HG03460 (cell line): ENCODE measurements at regions not wholly inside any gene's neighbourhood (a gene's known extent, or its start where the extent isn't known, plus 50 kb on each side); places are given as distances from the start of the nearest gene placed in this dataset.
"Not testable (repeated sequence)": the region's sequence is repeated elsewhere in the genome, so short reads cannot be mapped to it uniquely, and the experiment has no call there.

ENCODE experiments used
- ATAC-seq: cut with Tn5 transposase; IDR thresholded peaks from one replicate; pipeline ENCODE4 v1.9.1; 2021; ENCODE audit not compliant: unreplicated experiment

DNA sequence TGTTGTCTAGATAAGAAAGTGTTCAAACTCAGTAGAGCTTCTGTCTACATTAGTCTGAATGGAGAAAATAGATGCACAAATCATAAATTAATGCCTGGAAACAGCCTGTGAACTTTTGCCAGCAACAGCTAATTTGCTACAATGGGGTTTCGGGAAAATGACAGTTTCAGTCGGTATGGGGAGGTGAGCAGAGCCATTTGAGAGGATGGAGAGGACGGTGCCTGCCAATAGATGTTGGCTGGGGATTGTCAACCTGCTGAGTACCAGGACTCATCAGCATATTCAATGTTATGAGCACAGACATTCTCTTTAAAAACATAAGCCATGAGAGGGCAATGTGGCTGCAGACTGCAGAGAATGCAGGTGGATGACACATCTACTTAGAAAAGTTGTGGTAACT lies 230.3 kb upstream of the PCDH18 start:
- ATAC-seq: no peak

DNA sequence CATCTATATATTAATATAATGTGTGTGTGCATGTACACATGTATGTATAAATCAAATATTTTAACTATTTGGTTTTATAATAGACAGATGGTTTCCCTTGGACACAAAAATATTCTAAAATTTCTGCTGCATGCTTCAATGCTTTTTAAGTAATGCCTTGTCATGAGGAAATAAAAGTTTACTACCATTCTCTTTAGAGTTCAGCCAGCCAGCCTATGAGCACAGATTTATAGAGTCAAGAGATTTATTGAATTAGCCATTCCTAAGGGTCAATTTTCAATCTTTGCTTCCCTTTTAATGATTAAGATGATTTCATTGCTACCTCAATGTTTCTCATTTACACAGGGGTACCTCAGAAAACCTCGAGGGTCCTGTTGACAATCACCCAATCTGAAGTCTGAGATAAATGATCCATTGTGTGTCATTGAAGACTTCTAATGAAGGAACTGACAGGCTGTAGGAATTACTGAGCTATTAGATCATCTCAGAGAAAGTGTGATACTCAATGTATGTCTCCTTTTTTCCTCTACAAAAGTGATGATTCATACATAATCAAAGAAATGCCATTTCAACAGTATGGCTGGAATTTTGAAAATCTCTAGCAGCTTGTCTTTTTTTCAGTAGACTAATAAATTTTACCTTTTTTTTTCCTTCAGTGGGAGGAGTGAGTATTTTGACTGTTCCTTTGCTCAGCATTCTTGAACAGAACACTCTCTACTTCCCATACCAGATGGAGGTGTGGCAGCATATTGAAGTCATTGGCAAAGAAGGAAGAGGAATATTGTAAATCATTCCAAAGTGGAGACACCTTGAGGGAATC lies 222.6 kb upstream of the PCDH18 start:
- ATAC-seq: no peak

DNA sequence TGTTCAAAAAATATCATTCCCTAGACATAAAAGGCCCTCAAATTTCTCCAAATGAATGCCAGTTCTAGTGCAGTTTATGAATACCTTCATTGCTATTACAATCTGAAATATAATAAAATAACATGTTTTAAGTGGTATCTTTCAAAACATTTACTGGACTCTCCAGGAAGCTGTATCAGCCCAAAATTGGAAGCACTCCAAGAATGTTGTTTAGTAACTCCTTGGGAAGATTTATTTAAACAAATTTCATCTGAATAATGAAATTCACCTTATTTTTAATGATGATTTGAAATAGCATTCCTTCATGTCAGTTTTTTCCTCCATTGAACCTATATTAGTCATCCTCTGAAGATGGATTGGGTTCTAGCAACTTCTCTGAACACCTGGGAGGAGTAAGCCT lies 217.2 kb upstream of the PCDH18 start:
- no peak for ATAC-seq

DNA sequence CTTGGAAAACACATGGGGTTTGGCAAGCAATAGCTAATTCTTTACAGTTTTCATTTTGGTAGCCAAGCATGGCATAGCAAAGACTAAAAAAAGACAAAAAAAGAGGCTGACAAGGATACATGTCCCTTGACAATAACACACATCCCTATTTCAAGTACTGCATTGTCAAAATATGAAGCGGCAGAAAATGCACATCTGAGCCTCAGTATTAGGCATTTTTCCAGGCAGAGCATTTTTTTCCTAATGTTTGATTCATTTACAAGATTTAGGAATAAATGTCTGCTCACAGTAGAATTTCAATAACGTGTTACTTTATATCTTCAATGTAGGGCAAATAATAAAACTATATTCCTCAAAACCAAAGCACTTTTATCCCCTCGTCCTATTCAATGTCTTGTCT lies 216.3 kb upstream of the PCDH18 start:
- ATAC-seq: no peak

DNA sequence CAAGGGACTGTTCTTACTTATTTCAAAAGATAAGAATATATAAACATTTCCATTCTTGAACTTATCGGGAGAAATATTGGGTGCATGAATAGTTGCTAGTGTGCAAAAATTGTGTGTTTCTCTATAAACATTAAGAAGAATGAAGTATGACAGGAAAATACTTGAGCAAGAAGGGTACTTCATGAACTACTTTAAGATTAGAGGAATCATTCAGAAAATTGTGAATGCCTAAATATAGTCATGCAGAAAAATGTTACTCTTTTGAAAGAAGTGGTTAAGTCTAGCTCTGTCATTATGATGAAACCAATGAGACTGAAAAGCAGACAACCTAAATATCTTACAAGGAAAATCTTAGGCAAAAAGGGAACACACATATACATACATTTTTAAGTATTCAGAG lies 207.8 kb upstream of the PCDH18 start:
- no peak for ATAC-seq

DNA sequence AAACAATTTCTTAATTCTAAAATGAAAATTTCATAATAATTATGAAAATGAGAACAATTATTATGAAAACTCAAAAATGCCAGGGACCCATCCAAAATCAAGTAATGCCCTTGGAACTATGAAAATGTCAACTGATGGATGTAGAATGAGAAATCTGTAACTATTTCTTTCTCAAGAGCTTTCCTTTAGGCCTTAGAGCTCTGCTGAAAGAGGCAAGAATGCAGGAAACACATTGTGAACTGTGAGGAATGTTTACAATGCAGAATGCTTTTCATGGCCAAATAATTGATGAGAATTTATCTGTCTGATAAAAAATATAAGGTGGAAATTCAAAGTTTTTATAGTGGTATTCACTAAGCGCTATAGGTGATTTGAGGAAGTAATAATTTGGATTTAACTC lies 207.1 kb upstream of the PCDH18 start:
- ATAC-seq: no peak

DNA sequence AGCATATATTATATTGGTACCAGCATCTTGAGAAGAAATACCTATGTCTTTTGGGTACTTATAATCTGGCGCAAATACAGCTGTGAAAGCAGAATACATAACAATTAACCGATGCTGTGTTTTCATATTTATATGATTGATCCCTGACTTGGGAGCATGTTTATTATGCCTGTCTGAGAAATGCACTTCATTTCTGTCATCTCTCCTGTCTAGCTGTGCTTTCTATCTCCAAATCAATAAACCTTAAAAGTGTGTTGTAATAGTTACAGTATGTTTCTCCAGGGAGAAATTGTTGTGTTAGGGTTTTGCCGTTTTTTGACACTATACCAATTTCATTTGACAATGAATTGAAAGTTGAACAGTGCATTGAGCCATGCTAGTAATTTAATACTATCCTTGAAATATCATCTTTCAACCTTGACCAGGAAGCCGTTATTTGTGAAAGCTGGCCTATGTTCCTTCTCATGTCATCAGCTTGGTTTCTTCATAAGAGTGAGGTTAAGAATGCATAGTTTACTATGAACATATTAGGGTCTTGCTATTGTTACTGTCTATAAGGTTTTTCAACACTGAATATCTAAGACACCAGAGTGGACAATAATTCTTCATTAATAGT lies 206.2 kb upstream of the PCDH18 start:
- no peak for ATAC-seq

DNA sequence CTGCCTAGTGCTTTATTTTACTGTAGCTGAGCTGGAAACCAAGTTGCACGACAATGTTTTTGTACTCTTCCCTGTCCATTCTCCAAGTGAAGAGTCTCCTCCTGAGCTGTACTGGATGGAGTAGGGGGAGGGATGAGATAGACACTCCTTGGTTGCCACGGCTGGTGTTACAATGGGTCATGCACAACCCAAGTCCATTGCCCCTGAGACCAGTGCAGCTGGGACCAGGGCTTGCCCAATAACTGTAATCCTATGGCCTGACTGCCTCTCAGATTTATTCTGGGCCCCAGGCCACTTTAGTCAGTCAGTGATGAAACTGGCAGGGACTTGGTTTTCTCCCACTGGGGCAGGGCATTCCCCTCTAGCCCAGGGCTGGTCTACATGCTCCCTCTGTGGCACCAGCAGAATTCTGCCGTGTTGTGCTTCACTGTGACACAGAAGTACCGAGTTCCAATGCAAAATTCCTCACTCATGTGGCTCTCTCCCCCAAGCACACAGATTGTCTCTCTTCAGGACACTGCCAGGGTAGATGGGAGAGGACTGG lies 203.3 kb upstream of the PCDH18 start:
- ATAC-seq: no peak

DNA sequence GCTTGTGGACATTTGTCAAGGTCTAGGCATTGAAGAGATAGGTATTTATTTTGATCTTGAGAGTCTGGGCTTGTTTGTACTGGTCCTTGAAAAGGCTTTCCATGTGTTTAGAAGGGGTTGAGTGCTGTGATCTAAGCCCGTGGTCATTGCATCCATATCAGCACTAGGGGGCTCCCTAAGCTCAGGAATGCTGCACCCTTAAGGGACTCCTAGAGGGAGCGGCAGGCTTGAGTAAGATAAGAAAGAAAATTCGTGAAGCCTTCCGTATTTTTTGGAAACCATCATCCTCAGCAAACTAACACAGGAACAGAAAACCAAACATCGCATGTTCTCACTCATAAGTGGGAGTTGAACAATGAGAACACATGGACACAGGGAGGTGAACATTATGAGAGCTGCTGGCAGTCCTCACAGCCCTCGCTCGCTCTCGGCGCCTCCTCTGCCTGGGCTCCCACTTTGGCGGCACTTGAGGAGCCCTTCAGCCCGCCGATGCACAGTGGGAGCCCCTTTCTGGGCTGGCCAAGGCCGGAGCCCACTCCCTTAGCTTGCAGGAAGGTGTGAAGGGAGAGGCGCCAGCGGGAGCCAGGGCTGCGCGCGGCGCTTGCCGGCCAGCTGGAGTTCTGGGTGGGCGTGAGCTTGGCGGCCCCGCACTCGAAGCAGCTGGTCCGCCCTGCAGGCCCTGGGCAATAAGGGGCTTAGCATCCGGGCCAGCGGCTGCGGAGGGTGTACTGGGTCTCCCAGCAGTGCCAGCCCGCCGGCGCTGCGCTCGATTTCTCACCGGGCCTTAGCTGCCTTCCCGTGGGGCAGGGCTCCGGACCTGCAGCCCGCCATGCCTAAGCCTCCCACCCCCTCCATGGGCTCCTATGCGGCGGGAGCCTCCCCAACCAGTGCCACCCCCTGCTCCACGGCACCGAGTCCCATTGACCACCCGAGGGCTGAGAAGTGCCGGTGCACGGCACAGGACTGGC lies 201.2 kb upstream of the PCDH18 start:
- ATAC-seq: not testable (repeated sequence)

DNA sequence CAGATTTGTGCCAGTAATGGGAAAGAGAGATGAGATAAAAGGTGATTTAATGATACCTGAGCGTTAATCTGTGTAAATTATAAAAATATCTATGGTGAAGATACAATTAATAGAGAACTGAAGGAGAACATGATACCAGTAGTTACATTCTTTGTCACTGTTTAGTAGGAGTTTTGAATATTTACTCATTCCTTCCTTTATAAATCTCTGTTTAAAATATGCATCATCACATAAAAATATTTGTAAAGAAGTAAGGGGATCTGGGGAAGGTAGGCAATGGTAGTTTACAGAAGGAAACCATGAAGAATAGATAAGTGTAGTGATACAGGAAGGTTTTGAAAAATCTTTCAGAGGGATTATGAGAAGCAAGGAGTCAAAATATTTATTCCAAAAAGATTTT lies 190.6 kb upstream of the PCDH18 start:
- ATAC-seq: no peak

DNA sequence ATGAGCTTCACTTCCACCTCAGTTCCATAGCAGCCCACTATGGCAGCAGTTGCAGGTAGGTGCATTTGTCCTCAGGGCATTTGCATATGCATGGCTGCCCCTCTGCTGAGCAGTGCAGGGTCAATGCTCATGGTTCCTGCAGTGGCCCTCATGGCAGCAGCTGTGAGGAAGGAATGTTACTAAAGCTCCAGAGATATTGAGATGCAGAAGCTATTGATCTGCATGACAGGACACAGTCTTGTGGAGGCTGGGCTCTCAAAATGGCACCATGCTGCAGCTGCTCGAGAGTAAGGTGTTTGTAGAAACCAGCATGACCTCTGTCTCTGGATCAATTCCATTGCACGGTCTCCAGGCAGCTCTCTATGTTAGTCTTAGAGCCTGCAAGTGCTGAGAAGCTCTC lies 179.2 kb upstream of the PCDH18 start:
- ATAC-seq: no peak

DNA sequence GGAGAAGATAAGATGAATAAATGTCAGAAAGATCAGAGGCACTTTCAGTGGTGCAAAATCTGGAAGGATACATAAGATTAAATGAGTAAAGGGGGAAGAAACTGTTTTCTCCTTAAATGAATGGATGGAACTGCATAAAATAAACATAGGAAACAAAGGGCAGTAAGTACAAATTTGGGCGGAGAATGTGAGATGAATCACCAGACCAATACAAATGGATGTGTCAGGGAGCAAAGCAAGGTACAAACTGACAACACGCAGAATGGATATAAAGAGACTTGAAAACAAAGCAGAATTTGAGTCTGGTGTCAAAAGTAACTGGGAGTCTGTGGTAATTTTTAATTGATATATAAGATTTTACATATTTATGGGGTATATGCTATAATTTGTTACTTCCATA lies 175.3 kb upstream of the PCDH18 start:
- no peak for ATAC-seq

DNA sequence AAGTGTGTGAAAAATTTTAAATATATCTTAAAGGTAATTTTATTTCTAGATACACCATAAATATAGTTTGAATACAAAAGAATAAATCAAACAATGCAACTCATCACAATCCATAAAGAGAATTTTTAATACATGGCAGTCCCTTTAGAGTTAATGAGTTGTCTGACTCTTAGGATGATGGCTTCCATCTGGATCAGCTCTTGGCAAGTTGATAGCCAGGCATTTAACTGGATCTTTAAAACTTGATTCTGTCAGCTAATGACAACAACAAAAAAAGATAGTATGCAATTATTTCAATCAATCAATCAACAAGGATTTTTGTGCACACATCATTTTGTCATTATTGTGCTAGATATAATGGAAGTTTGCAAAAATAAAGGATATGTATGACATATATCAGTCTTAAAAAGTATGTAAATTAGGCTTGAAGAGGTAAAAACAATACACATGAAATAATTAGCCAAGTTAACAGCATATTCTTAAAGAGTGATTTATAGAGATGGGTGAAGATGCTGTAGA lies 174.9 kb upstream of the PCDH18 start:
- ATAC-seq: no peak

DNA sequence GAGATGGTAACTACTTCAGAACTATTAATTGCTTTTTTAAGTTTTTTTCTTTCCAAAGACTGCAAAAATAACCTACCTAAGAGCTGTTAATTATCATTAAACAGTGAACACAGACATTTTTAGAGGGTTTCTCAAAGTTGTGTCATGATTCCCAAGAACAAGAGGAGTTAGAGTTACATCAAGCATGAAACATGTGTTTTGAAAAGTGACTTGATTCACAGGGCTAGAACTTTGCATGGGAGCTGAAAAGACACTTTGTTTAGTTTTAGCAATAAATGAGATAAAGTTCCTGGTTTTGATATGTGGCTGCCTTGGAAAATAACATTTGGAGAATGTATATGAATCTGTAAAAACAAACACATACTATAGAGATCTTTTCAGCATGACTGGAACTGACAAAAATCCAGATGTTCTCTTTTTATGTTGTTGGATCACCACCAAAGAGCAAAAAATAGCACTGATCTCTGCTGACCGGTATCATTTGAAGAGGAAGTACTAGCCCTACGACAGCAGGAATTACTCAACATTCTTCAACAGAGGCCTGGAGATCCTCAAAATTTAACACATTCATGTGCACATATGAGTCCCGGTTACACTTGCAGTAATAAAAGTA lies 173.0 kb upstream of the PCDH18 start:
- no peak for ATAC-seq

DNA sequence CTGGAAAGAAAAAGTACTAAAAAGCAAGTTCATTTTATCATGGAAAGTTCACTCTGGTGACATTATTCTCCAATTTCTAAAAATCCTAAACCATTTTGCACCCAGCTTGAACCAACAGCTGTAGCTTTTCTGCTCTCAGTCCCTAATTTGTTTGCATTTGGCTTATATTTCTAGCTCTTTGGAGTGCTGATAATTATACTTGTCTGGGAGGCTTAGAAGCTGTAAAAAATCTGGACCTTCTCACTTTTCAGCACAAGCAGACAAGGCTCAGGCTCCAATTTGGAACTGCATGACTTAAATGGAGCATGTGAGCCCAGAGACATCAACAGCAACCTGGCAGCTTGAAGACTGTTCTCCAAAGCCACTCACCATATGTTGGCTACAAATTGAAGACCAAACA lies 170.9 kb upstream of the PCDH18 start:
- ATAC-seq: no peak

DNA sequence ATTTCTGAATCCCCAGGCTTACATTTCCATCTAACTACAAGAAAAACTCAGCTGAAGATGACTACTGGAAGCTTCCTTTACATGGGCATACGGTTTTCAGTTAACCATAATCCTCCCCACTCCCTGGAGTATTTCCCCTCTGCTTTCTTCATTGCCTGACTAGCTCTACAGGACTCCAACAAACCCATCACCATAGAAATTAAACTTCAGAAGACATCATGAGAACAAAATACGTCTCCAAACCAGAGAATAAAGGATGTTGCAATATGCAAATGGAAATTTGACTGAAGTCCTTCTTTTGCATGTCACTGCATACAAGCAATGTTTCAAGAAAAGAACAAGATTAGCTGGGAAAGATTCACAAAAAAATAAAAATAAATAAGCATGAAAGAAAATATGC lies 170.2 kb upstream of the PCDH18 start:
- no peak for ATAC-seq

DNA sequence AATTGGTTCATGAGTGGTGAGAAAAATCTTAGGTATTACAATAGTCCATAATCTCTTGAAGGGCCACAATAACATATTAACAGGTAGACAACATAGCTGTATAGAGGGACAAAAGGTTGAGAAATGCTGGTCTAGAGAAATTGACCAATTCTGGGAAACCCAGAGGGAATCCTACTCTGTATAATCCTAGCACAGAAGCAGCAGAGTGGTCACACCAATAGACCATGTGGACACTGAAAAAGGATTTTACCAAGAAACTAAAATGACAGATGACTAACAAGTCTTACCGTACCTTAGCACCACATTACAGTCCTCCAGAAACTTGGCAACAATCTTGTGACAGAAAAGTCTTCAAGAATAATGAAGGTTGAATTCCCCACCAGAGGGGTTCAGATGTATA lies 169.1 kb upstream of the PCDH18 start:
- ATAC-seq: no peak

DNA sequence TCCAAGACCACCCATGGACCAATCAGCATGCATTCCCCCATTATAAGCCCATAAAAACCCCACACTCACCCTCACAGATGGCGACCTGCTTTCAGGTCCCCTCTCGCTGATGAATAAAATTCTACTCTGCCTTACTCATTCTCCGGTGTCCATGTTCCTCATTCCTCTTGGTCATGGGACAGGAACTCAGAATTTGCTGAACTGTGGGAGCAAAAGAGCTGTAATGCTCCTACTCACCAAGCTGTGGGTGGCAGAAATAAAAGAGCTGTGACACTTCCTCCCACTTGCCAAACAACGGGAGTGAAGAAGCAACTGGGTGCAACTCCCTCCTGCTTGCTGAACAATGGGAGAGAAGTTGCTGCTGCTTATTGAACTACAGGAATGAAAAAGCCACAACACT lies 168.5 kb upstream of the PCDH18 start:
- no peak for ATAC-seq

DNA sequence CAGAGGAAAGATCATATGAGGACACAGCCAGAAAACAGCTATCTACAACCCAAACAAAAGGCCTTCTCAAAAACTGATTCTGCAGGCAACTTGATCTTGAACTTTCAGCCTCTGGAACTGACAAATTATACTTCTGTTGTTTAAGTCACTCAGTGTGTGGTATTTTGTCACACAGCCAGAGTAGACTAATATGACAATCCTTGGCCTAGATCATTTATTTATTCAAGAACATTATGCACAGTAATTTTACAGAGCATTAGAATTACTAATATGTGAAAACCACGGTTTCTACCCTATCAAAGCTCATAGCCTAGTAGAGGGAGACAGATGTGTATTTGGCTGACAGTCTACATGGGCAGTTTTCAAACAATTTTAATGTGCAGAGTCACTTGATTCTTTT lies 167.8 kb upstream of the PCDH18 start:
- ATAC-seq: no peak

DNA sequence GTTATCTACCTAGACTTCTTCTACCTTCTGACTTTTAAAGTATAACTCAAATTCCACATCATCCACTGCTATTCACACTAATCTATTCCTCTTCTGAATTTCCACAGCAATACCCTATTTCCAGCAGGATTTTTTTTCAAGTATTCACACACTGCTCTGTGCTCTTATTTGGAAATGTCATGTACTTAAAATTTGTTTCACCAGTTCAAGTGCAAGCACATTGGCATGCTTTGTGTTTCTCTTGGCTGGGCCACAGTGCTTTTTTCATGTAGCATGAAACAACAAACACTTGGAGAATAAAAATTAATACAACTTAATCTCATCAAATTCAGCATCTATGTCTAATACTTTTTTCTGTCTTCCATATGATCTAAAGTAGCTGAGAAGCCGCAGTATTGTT lies 161.8 kb upstream of the PCDH18 start:
- no peak for ATAC-seq

DNA sequence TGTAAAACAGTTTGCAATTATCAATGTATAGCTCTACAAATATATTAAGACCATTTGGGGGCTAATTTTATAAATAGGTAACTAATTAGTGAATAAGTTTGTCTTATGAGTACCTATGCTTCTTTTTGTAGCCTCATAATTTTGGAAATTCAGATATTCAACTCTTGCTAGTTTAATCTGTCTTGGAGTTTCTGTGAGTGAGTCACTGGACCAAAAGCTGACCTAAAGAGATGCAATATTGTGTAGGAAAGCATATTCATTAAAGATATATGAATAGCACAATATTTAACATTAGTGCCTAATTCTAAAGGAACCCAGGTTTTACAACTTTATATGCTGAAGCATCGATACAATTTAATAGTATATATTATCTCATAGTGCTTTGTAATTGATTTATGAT lies 161.3 kb upstream of the PCDH18 start:
- no peak for ATAC-seq
